Neutrophil (primary cell): ENCODE measurements at regions not wholly inside any gene's neighbourhood (a gene's known extent, or its start where the extent isn't known, plus 50 kb on each side); places are given as distances from the start of the nearest gene placed in this dataset.

Source experiments
- H3K27ac ChIP-seq: fragments of 200-600 bp; sonication (generic); 2 replicates; pipeline ENCODE4 v1.5.1; 2016; ENCODE audit warnings: mild to moderate bottlenecking, moderate library complexity
- H3K27me3 ChIP-seq: fragments of 200-600 bp; sonication (generic); 2 replicates; pipeline ENCODE4 v1.6.0; 2016; ENCODE audit warnings: mild to moderate bottlenecking
- H3K36me3 ChIP-seq: fragments of 200-600 bp; sonication (generic); 2 replicates; pipeline ENCODE4 v1.5.1; 2017
- H3K4me1 ChIP-seq, 2 experiments: fragments of 200-600 bp in 1 of 2; sonication (generic) in 1 of 2; 1 replicate in 1 of 2; 2 replicates in 1 of 2; pipeline versions ENCODE4 v1.5.1 to v1.6.1; 2013 to 2016; ENCODE audit warnings: low read depth in 1 of 2, low read length in 1 of 2, mild to moderate bottlenecking in 1 of 2, moderate library complexity in 1 of 2; ENCODE audit not compliant: control insufficient read depth in 1 of 2, insufficient read depth in 1 of 2
- H3K4me3 ChIP-seq, 2 experiments: fragments of 200-600 bp in 1 of 2; sonication (generic) in 1 of 2; 1 replicate in 1 of 2; 2 replicates in 1 of 2; pipeline ENCODE4 v1.5.1; 2013 to 2016; ENCODE audit warnings: low read depth in 1 of 2, low read length in 1 of 2, mild to moderate bottlenecking in 1 of 2, moderate library complexity in 1 of 2
- H3K9me3 ChIP-seq: fragments of 200-600 bp; sonication (generic); 2 replicates; pipeline ENCODE4 v1.5.1; 2016
- TF ChIP-seq, protein P1 (sequence below): fragments of 200-600 bp; sonication (generic); IDR thresholded peaks from 2 replicates; pipeline ENCODE4 v1.5.1; 2016; ENCODE audit warnings: antibody characterized with exemption

DNA sequence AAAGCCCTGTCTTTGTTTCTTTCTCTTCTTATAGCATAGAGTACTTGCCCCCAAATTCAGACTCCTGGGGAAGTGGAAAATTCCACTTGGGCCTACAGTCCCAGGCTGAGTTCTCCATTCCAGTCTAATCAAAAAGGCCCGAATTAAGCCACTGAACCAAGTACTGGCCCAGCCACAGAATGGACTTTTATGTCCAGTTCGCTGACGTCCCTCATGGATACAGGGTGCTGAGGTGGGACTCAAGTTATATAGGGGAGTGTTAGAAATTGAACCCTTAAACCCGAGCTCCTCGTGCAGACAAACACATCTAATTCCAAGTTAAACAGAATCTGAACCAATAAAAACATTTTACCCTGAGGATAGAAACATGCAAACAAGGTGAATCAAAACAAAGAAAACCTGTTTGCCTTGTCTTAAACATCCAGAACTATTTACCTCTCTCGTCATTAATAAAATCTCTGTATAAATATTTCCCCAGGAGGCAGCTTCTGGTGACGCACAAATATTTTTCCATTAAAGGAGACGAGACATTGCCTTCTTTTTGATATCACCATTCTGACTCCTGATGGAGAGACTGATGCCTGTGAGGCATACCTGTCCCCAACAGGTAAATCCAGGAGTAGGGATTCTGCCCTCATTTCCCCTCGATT lies 136.8 kb upstream of the ARL4C start:
- Histone ChIP-seq H3K4me1 (no peaks in the 10 kb centered on the region), H3K36me3 (no peaks in the 10 kb centered on the region), H3K27ac (no peak overlapping the region), H3K4me3 (no peak overlapping the region), H3K27me3 (no peaks in the 10 kb centered on the region), H3K9me3 (no peaks in the 10 kb centered on the region)
- TF ChIP-seq, protein P1, sequence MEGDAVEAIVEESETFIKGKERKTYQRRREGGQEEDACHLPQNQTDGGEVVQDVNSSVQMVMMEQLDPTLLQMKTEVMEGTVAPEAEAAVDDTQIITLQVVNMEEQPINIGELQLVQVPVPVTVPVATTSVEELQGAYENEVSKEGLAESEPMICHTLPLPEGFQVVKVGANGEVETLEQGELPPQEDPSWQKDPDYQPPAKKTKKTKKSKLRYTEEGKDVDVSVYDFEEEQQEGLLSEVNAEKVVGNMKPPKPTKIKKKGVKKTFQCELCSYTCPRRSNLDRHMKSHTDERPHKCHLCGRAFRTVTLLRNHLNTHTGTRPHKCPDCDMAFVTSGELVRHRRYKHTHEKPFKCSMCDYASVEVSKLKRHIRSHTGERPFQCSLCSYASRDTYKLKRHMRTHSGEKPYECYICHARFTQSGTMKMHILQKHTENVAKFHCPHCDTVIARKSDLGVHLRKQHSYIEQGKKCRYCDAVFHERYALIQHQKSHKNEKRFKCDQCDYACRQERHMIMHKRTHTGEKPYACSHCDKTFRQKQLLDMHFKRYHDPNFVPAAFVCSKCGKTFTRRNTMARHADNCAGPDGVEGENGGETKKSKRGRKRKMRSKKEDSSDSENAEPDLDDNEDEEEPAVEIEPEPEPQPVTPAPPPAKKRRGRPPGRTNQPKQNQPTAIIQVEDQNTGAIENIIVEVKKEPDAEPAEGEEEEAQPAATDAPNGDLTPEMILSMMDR: no peak

DNA sequence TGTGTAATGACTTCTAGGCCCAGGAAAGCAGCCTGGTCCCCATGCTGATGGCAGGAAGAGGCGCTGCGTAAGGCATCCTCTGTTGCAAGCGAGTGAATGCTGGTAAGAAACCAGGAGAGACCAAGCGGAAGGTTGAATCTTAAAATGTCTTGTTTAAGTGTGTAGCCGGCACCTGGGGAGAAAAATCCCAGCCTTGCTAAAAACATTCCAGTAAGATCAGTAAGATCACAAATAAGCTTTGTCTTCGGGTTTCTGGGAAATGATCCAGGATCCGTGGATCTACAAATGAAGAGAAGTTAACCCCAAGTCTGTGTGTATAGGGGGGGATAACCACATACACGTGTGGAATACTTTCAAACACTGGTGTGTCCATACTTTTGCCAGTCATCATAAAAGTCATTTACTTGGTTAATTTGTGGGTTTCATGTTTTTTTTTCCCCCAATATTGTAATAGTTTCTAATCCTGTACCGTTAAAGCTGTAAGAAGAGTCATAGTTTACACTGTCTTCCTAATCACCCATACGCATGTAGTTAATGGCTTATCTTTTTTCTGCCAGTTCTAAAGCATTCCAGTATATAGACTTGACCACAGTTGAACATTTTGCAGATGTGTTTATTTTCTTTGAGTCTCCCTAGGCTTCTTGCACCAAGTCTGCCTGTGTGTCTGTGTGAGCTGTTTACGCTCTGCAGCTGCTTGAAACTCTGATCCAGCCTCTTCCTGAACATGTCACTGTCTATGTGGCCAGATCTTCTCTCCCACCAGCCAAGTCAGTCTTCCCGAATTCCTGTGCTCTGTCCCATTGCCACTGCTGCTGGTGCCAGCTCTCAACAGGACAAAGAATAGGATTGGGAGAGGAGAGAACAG lies 135.9 kb upstream of the ARL4C start:
- no peaks in the 10 kb centered on the region for H3K9me3 ChIP-seq
- H3K27ac ChIP-seq: no peak overlapping the region
- H3K4me1 ChIP-seq: no peaks in the 10 kb centered on the region
- no peaks in the 10 kb centered on the region for H3K36me3 ChIP-seq
- H3K27me3 ChIP-seq: no peaks in the 10 kb centered on the region
- TF ChIP-seq, protein P1: no peak
- no peak overlapping the region for H3K4me3 ChIP-seq

DNA sequence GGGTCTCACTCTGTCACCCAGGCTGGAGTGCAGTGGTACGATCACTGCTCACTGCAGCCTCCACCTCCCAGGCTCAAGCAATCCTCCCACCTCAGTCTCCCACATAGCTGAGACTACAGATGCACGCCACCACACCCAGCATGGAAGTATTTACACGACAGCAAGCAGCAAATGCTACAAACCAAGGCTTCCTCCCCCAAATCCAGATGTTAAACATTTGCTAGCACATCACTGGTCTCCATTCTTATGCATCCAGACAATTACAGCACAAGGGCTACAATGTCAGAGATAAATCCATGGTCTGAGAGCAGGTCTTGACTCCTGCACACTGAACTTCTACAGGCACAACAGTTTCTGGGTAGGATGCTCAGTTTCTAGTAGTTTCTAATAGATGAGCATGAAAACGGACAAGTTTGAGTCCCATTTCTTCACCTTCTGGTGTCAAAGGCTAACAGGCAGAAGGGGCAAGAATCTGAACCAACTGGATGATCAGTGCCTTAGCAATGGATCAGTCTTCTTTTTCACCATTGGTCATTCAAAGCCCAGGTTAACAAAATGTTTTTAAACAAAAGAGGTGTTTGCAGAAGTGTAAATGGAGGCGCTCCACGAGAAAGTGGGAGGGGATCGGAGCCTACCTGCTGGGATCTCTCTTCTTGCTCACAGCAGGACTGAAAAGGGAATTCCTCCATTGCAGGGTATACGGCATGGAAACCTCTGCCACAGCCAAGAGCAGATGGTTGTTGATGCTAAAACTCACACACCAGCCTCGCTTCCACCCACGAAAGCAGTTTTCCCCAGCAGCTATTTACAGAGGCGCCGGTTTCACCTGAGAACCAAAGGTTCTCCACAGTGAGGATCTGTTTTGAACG lies 135.0 kb upstream of the ARL4C start:
- Histone ChIP-seq H3K9me3 (no peaks in the 10 kb centered on the region), H3K27me3 (no peaks in the 10 kb centered on the region), H3K4me1 (no peaks in the 10 kb centered on the region), H3K36me3 (no peaks in the 10 kb centered on the region), H3K4me3 (no peak overlapping the region), H3K27ac (no peak overlapping the region)
- TF ChIP-seq, protein P1: no peak

DNA sequence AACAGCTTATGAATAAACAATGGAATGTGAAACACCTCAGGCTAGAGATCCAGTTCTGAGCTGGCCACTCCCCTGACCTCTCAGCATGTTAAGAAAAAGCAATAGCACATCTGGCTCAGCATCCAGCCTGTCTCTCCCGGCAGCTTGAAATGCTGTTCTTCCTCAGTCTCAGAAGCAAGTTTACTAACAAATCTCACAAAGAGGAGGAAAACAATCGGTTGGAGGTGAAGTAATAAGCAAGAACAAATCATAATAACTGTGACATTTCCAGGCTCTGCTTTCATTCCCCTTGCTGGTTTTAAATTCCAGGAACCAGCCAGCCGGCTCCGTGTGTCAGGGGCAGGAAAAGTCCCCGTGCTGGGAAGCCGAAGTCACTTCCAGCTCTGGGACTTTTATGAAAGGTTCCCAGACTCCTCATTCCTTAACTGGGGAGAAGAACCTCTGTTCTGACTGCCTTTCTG lies 133.9 kb upstream of the ARL4C start:
- no peaks in the 10 kb centered on the region for H3K9me3 ChIP-seq
- no peaks in the 10 kb centered on the region for H3K36me3 ChIP-seq
- no peaks in the 10 kb centered on the region for H3K27me3 ChIP-seq
- TF ChIP-seq, protein P1: no peak
- H3K4me3 ChIP-seq: no peak overlapping the region
- no peaks in the 10 kb centered on the region for H3K4me1 ChIP-seq
- no peak overlapping the region for H3K27ac ChIP-seq

DNA sequence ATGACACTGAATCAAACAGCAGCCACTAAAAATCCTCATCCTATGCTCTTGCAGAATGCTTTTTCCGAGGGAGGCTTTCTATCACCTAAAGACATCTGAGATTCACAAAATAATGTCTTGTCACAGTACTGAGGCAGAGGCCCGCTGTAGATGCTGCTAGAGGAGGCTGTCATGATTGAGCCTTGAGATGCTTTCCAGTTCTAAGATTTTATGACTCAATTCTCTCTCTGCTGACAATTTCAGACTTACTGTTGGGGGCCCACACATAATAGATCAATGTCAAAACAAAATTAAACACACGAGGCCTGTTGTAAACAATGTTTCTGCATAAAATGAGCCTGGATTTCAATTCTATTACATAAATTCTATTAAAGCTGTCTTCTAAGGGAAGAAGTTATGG lies 132.7 kb upstream of the ARL4C start:
- H3K36me3 ChIP-seq: no peaks in the 10 kb centered on the region
- no peak overlapping the region for H3K27ac ChIP-seq
- H3K4me1 ChIP-seq: no peaks in the 10 kb centered on the region
- H3K27me3 ChIP-seq: no peaks in the 10 kb centered on the region
- H3K4me3 ChIP-seq: no peak overlapping the region
- no peaks in the 10 kb centered on the region for H3K9me3 ChIP-seq
- TF ChIP-seq, protein P1: no peak
